ENCODE measurements at regions not wholly inside any gene's neighbourhood (a gene's known extent, or its start where the extent isn't known, plus 50 kb on each side); places are given as distances from the start of the nearest gene placed in this dataset.

- no peak for TF ChIP-seq CTCF (IDR thresholded peaks at IDR 0.05)
- TF ChIP-seq POLR2A (IDR thresholded peaks at IDR 0.05), result no peak
Measured at GRCh38 chr11:115996125-115996807, 492.1 kb upstream of the CADM1 start.

All from gastroesophageal sphincter (tissue), 3 donors.